ENCODE measurements at regions not wholly inside any gene's neighbourhood (a gene's known extent, or its start where the extent isn't known, plus 50 kb on each side); places are given as distances from the start of the nearest gene placed in this dataset.

DNA sequence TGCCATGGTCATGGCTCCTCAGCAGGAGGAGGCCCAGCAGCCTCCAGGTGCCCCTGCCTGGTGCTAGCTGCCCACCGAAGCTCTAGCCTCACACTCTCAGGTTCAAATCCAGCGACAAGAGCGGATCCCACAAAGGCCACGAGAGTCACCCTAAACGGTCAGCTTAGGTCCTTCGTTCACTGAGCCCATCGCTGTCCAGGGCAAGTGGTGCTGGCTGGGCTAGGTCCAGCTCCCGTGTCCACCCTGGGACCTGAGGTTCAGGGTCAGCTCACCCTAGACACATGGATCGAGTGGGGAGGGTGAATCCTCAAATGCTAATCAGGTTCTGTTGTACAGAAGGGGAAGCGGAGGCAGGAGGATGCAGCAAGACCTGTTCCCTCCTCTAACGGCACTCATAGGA is 171.9 kb upstream of the SULF2 start:
- H4K20me1 ChIP-seq (ENCODE audit: insufficient read depth, low read length, poor library complexity, severe bottlenecking), result no peaks in the 10 kb centered on the region
- no peaks in the 10 kb centered on the region for H3K9me2 ChIP-seq (replicated peaks; ENCODE audit: low read depth, low read length)
- H3K36me3 ChIP-seq (ENCODE audit: insufficient read depth, low read length), result no peaks in the 10 kb centered on the region
- no peak overlapping the region for H3K9ac ChIP-seq (ENCODE audit: low read depth, low read length, poor library complexity, severe bottlenecking)
- H2AFZ ChIP-seq (ENCODE audit: low read length), result no peak overlapping the region
- no peaks in the 10 kb centered on the region for H3K4me1 ChIP-seq (ENCODE audit: insufficient read depth, low read length, poor library complexity, severe bottlenecking)
- no peaks in the 10 kb centered on the region; the same call in 1 of the 2 replicates for H3K9me3 ChIP-seq (ENCODE audit: insufficient read depth, low read depth, low read length)
- no peaks in the 10 kb centered on the region for H3K27me3 ChIP-seq (ENCODE audit: insufficient read depth, low read length, poor library complexity, severe bottlenecking)
- no peak overlapping the region for H3K4me2 ChIP-seq (ENCODE audit: low read depth, low read length, poor library complexity, severe bottlenecking)
- H3F3A ChIP-seq (ENCODE audit: low read depth), result no peaks in the 10 kb centered on the region
- H3K4me3 ChIP-seq (ENCODE audit: low read length, poor library complexity, severe bottlenecking), result no peak overlapping the region
- TF ChIP-seq, protein P1, sequence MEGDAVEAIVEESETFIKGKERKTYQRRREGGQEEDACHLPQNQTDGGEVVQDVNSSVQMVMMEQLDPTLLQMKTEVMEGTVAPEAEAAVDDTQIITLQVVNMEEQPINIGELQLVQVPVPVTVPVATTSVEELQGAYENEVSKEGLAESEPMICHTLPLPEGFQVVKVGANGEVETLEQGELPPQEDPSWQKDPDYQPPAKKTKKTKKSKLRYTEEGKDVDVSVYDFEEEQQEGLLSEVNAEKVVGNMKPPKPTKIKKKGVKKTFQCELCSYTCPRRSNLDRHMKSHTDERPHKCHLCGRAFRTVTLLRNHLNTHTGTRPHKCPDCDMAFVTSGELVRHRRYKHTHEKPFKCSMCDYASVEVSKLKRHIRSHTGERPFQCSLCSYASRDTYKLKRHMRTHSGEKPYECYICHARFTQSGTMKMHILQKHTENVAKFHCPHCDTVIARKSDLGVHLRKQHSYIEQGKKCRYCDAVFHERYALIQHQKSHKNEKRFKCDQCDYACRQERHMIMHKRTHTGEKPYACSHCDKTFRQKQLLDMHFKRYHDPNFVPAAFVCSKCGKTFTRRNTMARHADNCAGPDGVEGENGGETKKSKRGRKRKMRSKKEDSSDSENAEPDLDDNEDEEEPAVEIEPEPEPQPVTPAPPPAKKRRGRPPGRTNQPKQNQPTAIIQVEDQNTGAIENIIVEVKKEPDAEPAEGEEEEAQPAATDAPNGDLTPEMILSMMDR (conservative IDR thresholded peaks at IDR 0.05; ENCODE audit: low read length), result no peak
- TF ChIP-seq EZH2phosphoT487 (IDR thresholded peaks at IDR 0.05; ENCODE audit: borderline replicate concordance), result no peak
- H3K79me2 ChIP-seq (ENCODE audit: insufficient read depth, low read length), result no peaks in the 10 kb centered on the region

DNA sequence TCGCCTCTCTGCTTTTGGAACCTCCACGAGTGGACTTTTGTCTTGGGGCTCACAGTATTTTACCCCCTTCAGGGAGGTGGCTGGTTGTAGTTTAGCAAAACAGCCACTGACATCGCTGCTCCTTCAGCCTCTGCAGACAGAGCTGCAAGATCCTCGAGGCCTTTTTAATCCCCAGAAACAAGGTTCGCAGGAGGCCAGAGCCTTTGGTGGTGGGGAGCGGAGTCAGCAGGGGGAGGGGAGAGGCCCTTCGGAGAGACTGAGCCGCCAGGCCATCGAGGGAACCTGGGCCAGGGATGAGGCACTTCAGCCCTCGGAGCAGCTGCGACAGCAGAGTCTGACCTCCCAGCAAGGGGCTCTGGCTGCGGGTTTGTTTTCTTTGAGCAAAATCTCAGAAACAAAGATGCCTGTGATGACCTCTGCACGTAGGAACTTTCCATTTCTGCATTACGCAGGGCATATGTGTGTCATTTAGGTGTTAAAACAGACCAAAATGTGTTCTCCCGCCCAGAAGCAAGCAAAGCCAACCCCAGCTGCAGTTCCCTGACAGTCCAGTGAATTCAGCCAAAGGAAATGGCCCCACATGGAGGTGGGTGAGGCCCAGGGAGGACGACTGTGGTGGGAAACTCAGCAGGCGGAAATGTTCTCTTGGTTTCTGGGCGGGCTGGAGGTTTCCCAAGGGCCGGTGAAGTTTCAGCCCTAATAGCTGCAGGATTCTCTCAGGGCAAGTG is 171.2 kb upstream of the SULF2 start:
- H3K4me2 ChIP-seq (ENCODE audit: low read depth, low read length, poor library complexity, severe bottlenecking), result no peak overlapping the region
- no peak for TF ChIP-seq EZH2phosphoT487 (IDR thresholded peaks at IDR 0.05; ENCODE audit: borderline replicate concordance)
- TF ChIP-seq, protein P1 (conservative IDR thresholded peaks at IDR 0.05; ENCODE audit: low read length), result no peak
- H3K9me2 ChIP-seq (replicated peaks; ENCODE audit: low read depth, low read length), result no peaks in the 10 kb centered on the region
- H4K20me1 ChIP-seq (ENCODE audit: insufficient read depth, low read length, poor library complexity, severe bottlenecking), result no peaks in the 10 kb centered on the region
- no peak overlapping the region for H3K9ac ChIP-seq (ENCODE audit: low read depth, low read length, poor library complexity, severe bottlenecking)
- no peaks in the 10 kb centered on the region for H3K27me3 ChIP-seq (ENCODE audit: insufficient read depth, low read length, poor library complexity, severe bottlenecking)
- H3K4me3 ChIP-seq (ENCODE audit: low read length, poor library complexity, severe bottlenecking), result no peak overlapping the region
- no peaks in the 10 kb centered on the region for H3K36me3 ChIP-seq (ENCODE audit: insufficient read depth, low read length)
- H3K79me2 ChIP-seq (ENCODE audit: insufficient read depth, low read length), result no peaks in the 10 kb centered on the region
- no peaks in the 10 kb centered on the region for H3F3A ChIP-seq (ENCODE audit: low read depth)
- no peaks in the 10 kb centered on the region for H3K4me1 ChIP-seq (ENCODE audit: insufficient read depth, low read length, poor library complexity, severe bottlenecking)
- no peaks in the 10 kb centered on the region; the same call in 1 of the 2 replicates for H3K9me3 ChIP-seq (ENCODE audit: insufficient read depth, low read depth, low read length)
- H2AFZ ChIP-seq (ENCODE audit: low read length), result no peak overlapping the region

DNA sequence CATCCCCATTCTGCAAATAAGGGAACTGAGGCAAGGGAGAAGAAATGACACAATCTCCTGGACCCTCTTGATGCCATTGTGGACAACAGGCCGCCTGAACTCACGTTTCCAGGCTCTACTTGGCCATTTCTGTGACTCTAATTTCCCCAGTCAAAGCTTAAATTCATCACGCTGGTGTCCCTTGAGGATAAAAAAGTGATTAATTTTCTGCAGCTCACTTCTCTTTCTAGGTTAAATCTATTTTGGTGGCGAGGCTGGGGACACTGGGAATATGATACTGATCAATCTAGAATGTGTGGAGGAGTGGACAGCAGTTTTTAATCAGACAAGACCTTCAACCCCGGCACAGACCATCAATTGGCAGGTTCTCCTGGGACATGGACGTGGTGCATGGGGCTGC is 168.2 kb upstream of the SULF2 start:
- no peak overlapping the region for H3K4me2 ChIP-seq (ENCODE audit: low read depth, low read length, poor library complexity, severe bottlenecking)
- H3K4me1 ChIP-seq (ENCODE audit: insufficient read depth, low read length, poor library complexity, severe bottlenecking), result no peaks in the 10 kb centered on the region
- H3K9me3 ChIP-seq (ENCODE audit: insufficient read depth, low read depth, low read length), result no peaks in the 10 kb centered on the region; the same call in 1 of the 2 replicates
- H3K9ac ChIP-seq (ENCODE audit: low read depth, low read length, poor library complexity, severe bottlenecking), result no peak overlapping the region
- H3F3A ChIP-seq (ENCODE audit: low read depth), result no peaks in the 10 kb centered on the region
- no peaks in the 10 kb centered on the region for H3K27me3 ChIP-seq (ENCODE audit: insufficient read depth, low read length, poor library complexity, severe bottlenecking)
- no peaks in the 10 kb centered on the region for H3K79me2 ChIP-seq (ENCODE audit: insufficient read depth, low read length)
- H3K36me3 ChIP-seq (ENCODE audit: insufficient read depth, low read length), result no peaks in the 10 kb centered on the region
- no peak overlapping the region for H2AFZ ChIP-seq (ENCODE audit: low read length)
- TF ChIP-seq, protein P1 (conservative IDR thresholded peaks at IDR 0.05; ENCODE audit: low read length), result no peak
- TF ChIP-seq EZH2phosphoT487 (IDR thresholded peaks at IDR 0.05; ENCODE audit: borderline replicate concordance), result no peak
- H3K9me2 ChIP-seq (replicated peaks; ENCODE audit: low read depth, low read length), result no peaks in the 10 kb centered on the region
- no peak overlapping the region for H3K4me3 ChIP-seq (ENCODE audit: low read length, poor library complexity, severe bottlenecking)
- no peaks in the 10 kb centered on the region for H4K20me1 ChIP-seq (ENCODE audit: insufficient read depth, low read length, poor library complexity, severe bottlenecking)
